Endothelial cell of umbilical vein (primary cell): ENCODE measurements at regions not wholly inside any gene's neighbourhood (a gene's known extent, or its start where the extent isn't known, plus 50 kb on each side); places are given as distances from the start of the nearest gene placed in this dataset.

Experiments used
- BruUV-seq: library from RNA; stranded (reverse); fragments of 400-500 nt; replicated peaks from 2 replicates; lab custom pipeline; 2021; lab: Mats Ljungman, UMichigan
- CTCF ChIA-PET: fragments of 300-600, 350-600 bp; sonication (Branson Sonifier 250); formaldehyde crosslinking; loops from one replicate; lab custom pipeline; 2021; ENCODE audit warnings: antibody characterized with exemption, inconsistent platforms; lab: Charles Lee
- POLR2A ChIA-PET: fragments of 300-600, 350-600 bp; sonication (Branson Sonifier 250); formaldehyde crosslinking; loops from one replicate; lab custom pipeline; 2021; ENCODE audit warnings: antibody characterized with exemption, inconsistent platforms; lab: Charles Lee
- DNase-seq: peaks from one replicate; pipeline ENCODE4 v3.0.0-alpha.2; 2011; ENCODE audit warnings: low read depth, low spot score
- FAIRE-seq: peaks from 2 replicates; lab custom pipeline; 2011; peaks lifted over from hg19 to GRCh38; lab: Jason Lieb, UNC
- H2AFZ ChIP-seq: 2 replicates; pipeline ENCODE4 v1.6.0; 2012; ENCODE audit warnings: low read depth, low read length, control low read depth, inconsistent platforms
- H3K27ac ChIP-seq: 2 replicates; pipeline ENCODE4 v1.5.1; 2011; ENCODE audit warnings: low read depth, mild to moderate bottlenecking, control low read depth, low read length, moderate library complexity; ENCODE audit not compliant: insufficient read depth
- H3K27me3 ChIP-seq, 2 experiments: 2 replicates each; pipeline versions ENCODE4 v1.6.0 to v1.6.1; 2011; ENCODE audit warnings: low read length in 2 of 2, mixed read lengths in 1 of 2; ENCODE audit not compliant: control insufficient read depth in 2 of 2, insufficient read depth in 2 of 2
- H3K36me3 ChIP-seq, 2 experiments: 2 replicates in 1 of 2; 3 replicates in 1 of 2; pipeline ENCODE4 v1.5.1; 2011; ENCODE audit warnings: low read length in 2 of 2, mild to moderate bottlenecking in 1 of 2, moderate library complexity in 1 of 2; ENCODE audit not compliant: control insufficient read depth in 2 of 2, insufficient read depth in 2 of 2; ENCODE audit errors: extremely low read depth in 1 of 2
- H3K4me1 ChIP-seq: 3 replicates; pipeline ENCODE4 v1.5.1; 2011; ENCODE audit warnings: mild to moderate bottlenecking, low read length; ENCODE audit not compliant: control insufficient read depth, insufficient read depth; ENCODE audit errors: extremely low read depth
- H3K4me2 ChIP-seq: 2 replicates; pipeline ENCODE4 v1.6.1; 2011; ENCODE audit warnings: low read length, control low read depth, mixed read lengths; ENCODE audit not compliant: insufficient read depth
- H3K4me3 ChIP-seq, 3 experiments: fragments of 200-600 bp in 1 of 3; sonication (generic), shearing (Covaris generic) in 1 of 3; replicated peaks in 1 of 3; 2 replicates each; pipeline ENCODE4 v1.5.1; 2011 to 2016; ENCODE audit warnings: control low read depth in 3 of 3, low read length in 3 of 3, mild to moderate bottlenecking in 2 of 3, inconsistent platforms in 1 of 3, low read depth in 1 of 3, moderate library complexity in 1 of 3; ENCODE audit not compliant: insufficient read depth in 1 of 3
- H3K79me2 ChIP-seq: 2 replicates; pipeline ENCODE4 v1.6.0; 2012; ENCODE audit warnings: low read length, inconsistent platforms; ENCODE audit not compliant: control insufficient read depth, insufficient read depth
- H3K9ac ChIP-seq: replicated peaks from 2 replicates; pipeline ENCODE3; 2011; ENCODE audit warnings: low read length, control low read depth; ENCODE audit not compliant: insufficient read depth; ENCODE audit errors: extremely low read depth
- H3K9me1 ChIP-seq: replicated peaks from 3 replicates; pipeline ENCODE4 v1.6.0; 2011; ENCODE audit warnings: mild to moderate bottlenecking, low read length; ENCODE audit not compliant: control insufficient read depth, insufficient read depth; ENCODE audit errors: extremely low read depth
- H3K9me3 ChIP-seq: replicated peaks from 2 replicates; pipeline ENCODE4 v1.5.1; 2012; ENCODE audit warnings: low read length, inconsistent platforms; ENCODE audit not compliant: control insufficient read depth, insufficient read depth
- H4K20me1 ChIP-seq: replicated peaks from 2 replicates; pipeline ENCODE3; 2011; ENCODE audit warnings: mild to moderate bottlenecking, low read length; ENCODE audit not compliant: control insufficient read depth, insufficient read depth; ENCODE audit errors: extremely low read depth
- CTCF ChIP-seq, 2 donors: IDR thresholded peaks; 1 replicate in 1 of 2; 2 replicates in 1 of 2; pipeline ENCODE4 v1.5.1; 2011; ENCODE audit warnings: low read length in 2 of 2, mild to moderate bottlenecking in 2 of 2, moderate library complexity in 2 of 2, control low read depth in 1 of 2, inconsistent platforms in 1 of 2, low read depth in 1 of 2; ENCODE audit not compliant: insufficient read depth in 1 of 2; ENCODE audit errors: extremely low read depth in 1 of 2
- EZH2 ChIP-seq: IDR thresholded peaks from 2 replicates; pipeline ENCODE4 v1.6.1; 2012; ENCODE audit warnings: borderline replicate concordance, low read depth, mild to moderate bottlenecking, moderate library complexity, low read length, inconsistent platforms; ENCODE audit not compliant: severe bottlenecking
- GATA2 ChIP-seq: IDR thresholded peaks from 2 replicates; pipeline ENCODE4 v1.7.0; 2011; ENCODE audit warnings: low read depth, mild to moderate bottlenecking, moderate library complexity, mixed read lengths, low read length; ENCODE audit not compliant: insufficient read length, insufficient read depth
- JUN ChIP-seq: IDR thresholded peaks from 2 replicates; pipeline ENCODE4 v1.6.1; 2011; ENCODE audit warnings: borderline replicate concordance, low read depth; ENCODE audit not compliant: insufficient read length, insufficient read depth
- MAX ChIP-seq: IDR thresholded peaks from 2 replicates; pipeline ENCODE4 v1.6.1; 2011; ENCODE audit not compliant: insufficient read depth, insufficient read length
- MYC ChIP-seq: IDR thresholded peaks from one replicate; pipeline ENCODE4 v1.6.1; 2011; ENCODE audit warnings: mild to moderate bottlenecking, low read depth, low read length
- POLR2AphosphoS5 ChIP-seq: IDR thresholded peaks from 2 replicates; pipeline ENCODE4 v1.6.1; 2012; ENCODE audit warnings: low read depth, mild to moderate bottlenecking, control low read depth, low read length, moderate library complexity; ENCODE audit not compliant: insufficient read depth
- dilution Hi-C: fragments of 300-500 bp; cut with MboI; formaldehyde crosslinking; loops from one replicate; pipeline ENCODE4 v1.15.0; 2019; ENCODE audit warnings: low sequenced_read_pairs; ENCODE audit not compliant: extremely low pct_ligation_motif_present
- intact Hi-C: fragments of 100-400 bp; cut with micrococcal nuclease; formaldehyde crosslinking; loops from one replicate; pipeline ENCODE4 v1.10.0; 2022

GRCh38 chr4:162803378-162803777 is 363.3 kb downstream of the NAF1 start:
- H3K4me1 ChIP-seq = no peaks in the 10 kb centered on the region
- intact Hi-C loops = no loop called here
- no peaks in the 10 kb centered on the region for H4K20me1 ChIP-seq
- no peak overlapping the region for H3K4me3 ChIP-seq
- peaks cover 2% of the 10 kb centered on the region for H3K9me3 ChIP-seq
- DNase-seq (no peak), FAIRE-seq (no peak)
- BruUV-seq = no TSS peak
- no peaks in the 10 kb centered on the region for H3K27me3 ChIP-seq
- POLR2A ChIA-PET = no interaction called here
- no peaks in the 10 kb centered on the region for H3K79me2 ChIP-seq
- H3K9me1 ChIP-seq = no peaks in the 10 kb centered on the region
- dilution Hi-C loops = no loop called here
- CTCF ChIA-PET = no interaction called here
- H2AFZ ChIP-seq = no peak overlapping the region
- no peak overlapping the region for H3K4me2 ChIP-seq
- no peak overlapping the region for H3K9ac ChIP-seq
- H3K36me3 ChIP-seq = no peaks in the 10 kb centered on the region
- TF ChIP-seq EZH2 = no peak
- no peak for TF ChIP-seq GATA2
- no peak for TF ChIP-seq JUN
- TF ChIP-seq CTCF (IDR thresholded peaks at IDR 0.05; ENCODE audit: extremely low read depth in 1 of 2, insufficient read depth in 1 of 2, low read depth in 1 of 2, low read length in 2 of 2) = no peak
- TF ChIP-seq MAX = no peak
- TF ChIP-seq POLR2AphosphoS5 = no peak
- TF ChIP-seq MYC = no peak
- H3K27ac ChIP-seq = no peak overlapping the region
